GM19099 (cell line): ENCODE measurements at regions not wholly inside any gene's neighbourhood (a gene's known extent, or its start where the extent isn't known, plus 50 kb on each side); places are given as distances from the start of the nearest gene placed in this dataset.

Source experiments
- POLR2A ChIP-seq: IDR thresholded peaks from 3 replicates; pipeline ENCODE4 v1.6.1; 2011; ENCODE audit warnings: low read depth; ENCODE audit not compliant: insufficient read length; ENCODE audit errors: extremely low read depth

- no peak for TF ChIP-seq POLR2A
Observed at GRCh38 chrX:45264865-45265264, 64.2 kb upstream of the DIPK2B start.

GRCh38 chrX:45261471-45261870 lies 60.8 kb upstream of the DIPK2B start:
- TF ChIP-seq POLR2A = no peak

- no peak for TF ChIP-seq POLR2A
Observed at GRCh38 chrX:45261005-45261404, 60.3 kb upstream of the DIPK2B start.

- TF ChIP-seq POLR2A = no peak
Observed at GRCh38 chrX:45258731-45259402, 58.2 kb upstream of the DIPK2B start.
